RPMI8226 (cell line): ENCODE measurements at regions not wholly inside any gene's neighbourhood (a gene's known extent, or its start where the extent isn't known, plus 50 kb on each side); places are given as distances from the start of the nearest gene placed in this dataset.
"Not testable (repeated sequence)": the region's sequence is repeated elsewhere in the genome, so short reads cannot be mapped to it uniquely, and the experiment has no call there.

ENCODE experiments used
- DNase-seq: peaks from one replicate; pipeline ENCODE4 v3.0.0-alpha.2; 2015

DNA sequence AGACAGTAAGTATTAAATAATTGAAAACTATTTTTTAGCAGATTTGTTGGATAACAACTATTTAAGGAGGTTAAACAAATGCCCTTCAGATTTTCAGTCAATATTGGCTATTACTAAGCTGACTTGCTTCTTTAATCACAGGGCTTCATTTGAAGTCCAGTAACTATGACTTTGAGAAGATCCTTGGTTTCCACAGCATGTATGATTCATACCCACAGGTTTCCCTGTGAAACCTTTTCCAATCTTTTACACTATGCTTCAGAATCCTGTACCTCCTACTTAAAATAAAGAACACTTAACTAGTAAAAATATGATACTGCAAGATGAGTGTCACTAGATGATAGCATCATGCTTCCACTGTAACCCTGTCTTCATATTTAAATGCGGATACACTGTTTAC, 211.9 kb downstream of the SPATA31A1 start:
- DNase-seq, result not testable (repeated sequence)

DNA sequence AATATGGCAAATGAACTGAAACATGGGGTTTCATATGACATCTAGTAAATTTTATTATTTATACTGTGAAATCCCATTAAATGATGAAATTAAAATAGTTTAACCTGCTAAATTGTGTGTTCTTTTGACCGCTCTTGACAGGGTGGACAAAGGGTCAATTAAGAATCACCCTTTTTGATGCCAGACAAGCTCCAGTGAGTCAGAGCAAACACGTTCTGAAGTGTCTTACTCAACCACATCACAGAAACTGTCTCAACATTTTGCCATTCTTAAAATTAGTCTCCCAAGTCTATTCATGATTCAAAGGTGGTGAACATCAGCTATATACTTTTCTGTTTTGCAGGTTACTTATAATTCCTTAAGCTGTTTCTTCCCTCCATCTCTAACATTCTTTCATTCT, 213.4 kb downstream of the SPATA31A1 start:
- not testable (repeated sequence) for DNase-seq

DNA sequence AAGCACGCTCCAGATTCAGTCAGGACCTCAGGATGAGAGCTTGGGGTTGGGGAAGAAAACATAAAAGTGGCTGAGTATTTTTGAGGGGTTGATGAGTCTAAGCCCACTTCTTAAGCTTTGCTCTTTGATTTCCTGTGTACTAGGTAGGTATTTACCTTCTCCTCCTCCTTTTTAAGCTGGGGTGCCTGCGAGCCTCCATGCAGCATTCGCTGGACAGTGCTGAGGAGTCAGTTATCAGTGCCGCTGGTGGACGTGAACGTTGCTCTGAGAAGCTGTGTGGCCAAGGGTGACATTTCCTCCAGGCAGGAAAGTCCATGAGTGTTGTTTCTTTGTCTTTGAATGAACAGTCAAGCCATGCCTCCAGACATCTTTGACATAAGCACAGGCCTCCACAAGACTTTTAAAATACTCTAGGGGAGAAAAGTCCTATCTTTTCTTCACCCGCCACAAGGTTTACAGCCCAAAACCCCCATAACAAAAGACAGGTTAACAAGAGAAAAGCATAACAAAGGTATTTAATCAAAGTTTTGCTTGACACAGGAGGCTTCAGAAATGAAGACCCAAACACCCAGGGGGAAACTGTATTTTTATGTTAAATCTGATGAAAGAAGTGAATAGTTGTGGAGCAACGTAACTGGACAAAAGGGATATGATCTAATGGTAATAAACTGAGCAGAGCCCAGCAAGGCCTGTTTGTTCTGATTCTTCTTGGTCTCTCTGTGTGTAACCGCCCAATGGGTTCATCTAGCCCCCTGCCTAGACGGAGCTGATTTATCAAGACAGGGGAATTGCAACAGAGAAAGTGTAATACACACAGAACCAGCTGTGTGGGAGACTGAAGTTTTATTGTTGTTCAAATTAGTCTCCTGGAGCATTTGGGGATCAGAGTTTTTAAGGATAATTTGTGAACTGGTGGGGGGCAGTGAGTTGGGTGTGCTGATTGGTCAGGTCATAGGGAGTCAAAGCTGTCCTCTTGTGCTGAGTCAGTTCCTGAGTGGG, 217.9 kb downstream of the SPATA31A1 start:
- not testable (repeated sequence) for DNase-seq

DNA sequence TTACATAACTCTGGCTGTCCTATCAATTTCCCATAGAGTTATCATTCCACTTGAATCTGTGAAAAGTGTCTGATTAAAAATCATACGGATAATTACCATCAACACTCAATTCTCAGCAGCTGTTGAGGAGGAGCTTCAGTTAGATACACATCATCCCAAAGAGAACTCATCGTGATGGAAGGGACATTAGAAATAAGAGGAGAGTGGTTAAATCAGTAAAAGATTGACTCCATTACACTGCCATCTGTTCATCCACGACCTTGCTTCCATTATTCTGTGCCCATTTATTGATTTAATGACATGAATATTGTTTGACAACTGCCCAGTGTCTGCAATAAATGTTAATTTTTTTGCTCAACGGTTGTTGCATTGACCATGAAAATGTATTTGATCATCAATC, 223.5 kb downstream of the SPATA31A1 start:
- DNase-seq, result not testable (repeated sequence)

DNA sequence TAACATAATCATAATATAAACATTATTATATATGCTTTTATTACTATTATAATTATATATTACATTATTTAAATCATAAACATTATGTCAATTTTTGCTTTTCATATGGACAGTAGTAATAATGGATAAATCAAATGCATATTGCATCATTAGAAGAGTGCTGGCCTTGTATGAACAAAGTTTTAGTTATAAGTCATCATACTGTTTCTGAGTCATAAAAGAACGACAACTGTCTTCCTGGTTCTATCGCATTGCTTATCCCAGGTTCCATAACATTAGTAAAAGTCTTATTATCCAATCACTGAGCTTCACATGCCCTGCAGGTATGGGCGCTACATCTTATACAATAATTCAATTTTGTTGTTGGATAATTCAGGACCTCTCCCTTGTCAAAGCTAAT, 225.8 kb downstream of the SPATA31A1 start:
- not testable (repeated sequence) for DNase-seq

DNA sequence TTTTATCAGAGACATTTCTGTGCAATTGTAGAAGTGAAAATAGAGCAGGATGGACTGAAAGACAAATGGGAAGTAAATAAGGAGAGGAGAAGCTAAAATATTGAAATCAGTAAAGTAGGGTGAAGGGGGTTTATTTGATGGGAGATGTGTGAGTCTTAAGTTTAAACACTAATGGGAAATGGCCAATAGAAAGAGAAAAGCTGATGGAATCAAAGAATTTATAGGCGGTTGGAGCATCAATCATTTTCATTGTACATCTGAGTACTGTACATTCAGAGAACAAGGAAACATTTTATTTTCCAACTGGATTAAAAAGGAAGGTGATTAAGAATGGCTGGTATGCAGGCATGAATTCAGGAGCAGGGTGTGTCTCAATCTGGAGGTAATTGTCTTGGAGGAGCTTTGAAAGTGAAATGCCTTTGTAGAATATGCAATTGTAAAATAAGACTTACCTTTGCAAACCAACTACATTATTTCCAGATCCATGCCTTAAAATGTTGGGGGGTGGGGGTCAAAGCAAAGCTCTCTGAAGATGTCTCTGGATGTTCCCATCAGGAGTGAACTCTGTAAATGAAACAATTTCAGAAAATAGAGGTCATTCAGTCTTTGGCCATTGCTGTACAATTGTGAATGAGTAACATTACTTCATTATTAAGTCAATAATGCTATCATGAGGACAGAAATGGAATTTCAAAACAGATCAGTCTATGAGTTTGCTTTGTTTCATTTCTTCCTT, 227.4 kb downstream of the SPATA31A1 start:
- DNase-seq, result not testable (repeated sequence)

DNA sequence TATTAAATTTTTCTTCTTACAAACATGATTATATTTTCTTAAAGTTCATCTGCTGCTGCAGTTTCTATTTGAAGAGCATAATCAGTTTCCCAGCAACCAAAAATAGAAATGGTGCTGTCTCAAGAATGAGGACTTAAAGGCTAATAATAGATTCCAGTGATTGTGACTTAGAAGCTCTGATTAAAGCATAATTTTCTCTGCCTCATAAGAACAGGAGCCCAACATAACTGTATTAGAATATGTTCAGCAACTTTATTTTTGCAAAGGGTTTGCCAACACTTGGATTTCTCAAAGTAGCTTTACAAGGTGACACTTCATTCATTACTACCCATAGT, 227.9 kb downstream of the SPATA31A1 start:
- not testable (repeated sequence) for DNase-seq

DNA sequence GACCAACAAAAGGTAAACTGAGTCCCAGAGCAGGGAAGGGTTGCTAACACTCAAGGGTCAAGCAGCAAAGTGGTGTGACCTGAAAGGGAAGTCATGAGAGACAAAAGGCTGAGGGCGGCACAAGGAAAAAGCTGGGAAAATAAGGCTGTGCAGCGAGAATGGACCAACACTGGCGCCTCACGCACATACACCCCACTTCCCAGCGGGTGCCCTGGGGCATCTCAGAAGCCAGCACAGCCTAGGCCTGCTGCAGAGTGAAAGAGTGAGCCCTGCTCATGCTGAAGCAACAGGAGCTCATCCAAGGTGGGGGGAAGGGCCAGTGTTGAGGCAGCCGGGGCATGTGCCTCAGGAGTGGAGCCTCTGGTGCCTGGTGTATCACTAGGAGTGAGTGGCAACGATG, 229.8 kb downstream of the SPATA31A1 start:
- DNase-seq, result not testable (repeated sequence)

DNA sequence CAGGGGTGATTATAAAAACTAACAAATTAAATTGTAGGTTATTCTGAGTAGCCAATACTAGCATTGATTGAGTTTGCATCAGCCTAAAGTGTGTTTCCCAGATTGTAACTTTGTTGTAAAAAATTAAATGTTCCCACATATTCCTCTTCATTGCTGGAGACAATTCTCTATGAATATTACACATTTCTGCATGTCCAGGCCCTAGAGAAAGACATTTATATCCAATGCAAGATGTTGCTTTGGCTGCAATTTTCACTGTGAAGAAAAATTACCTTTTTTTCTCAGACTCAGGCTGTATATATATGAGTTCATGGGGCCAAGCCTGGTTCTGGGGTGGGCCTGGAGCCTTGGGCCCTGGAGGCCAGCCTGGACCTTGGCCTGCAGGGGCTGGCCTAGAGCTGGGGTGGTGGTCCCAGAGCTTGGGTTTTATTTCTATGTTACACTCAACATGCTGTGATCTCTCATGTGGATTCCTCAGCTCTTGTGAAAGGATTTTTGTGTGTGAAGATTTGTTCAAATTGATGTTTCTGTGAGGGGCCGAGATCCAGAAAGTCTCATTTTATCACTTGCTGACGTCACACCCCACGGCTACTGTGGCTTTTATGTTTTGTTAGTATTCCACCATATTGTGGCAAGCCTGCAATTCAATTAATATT, 232.5 kb downstream of the SPATA31A1 start:
- no peak for DNase-seq

DNA sequence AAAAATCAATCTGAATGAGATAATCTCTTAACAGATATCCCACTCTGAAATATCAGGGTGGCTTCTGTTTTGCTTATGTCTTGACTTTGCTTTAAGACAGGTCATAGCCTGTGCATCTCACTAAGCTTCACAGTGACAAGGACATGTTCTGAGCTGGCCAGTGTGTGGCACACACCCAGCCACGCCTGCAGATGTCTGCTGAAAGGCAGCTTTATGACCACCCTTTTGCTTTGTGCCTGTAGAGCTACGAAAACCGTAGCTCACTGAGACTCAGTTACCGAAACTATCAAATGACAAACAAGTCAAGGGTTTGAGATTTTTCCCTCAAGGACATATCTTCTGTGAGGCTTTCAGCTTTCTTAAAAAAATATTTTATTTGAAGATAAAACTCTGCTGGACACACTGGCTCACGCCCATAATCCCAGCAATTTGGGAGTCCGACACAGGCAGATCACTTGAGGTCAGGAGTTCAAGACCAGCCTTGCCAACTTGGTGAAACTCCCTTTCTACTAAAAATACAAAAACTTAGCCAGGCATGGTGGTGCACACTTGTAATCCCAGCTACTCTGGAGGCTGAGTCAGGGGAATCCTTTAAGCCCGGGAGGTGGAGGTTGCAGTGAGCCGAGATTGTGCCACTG, 233.2 kb downstream of the SPATA31A1 start:
- no peak for DNase-seq

DNA sequence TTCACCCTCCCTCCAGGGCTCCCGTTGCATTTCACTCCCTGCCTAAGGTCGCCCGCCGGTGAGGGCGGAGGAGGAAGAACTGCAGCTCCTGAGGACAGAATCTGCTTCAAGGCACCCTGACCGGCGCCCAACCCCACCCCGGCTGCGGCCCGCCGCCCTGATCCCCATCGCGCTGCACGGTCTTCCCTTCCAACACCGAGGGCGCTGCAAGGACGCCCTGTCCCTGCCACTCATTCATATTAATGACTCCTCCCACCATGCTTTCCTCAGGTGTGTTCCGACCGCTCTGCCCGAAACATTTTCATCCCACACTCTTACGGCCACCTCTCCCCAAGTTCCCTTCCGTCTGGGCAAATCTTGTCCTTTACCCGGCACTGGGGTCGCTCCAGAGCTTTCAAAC, 248.6 kb downstream of the SPATA31A1 start:
- not testable (repeated sequence) for DNase-seq

DNA sequence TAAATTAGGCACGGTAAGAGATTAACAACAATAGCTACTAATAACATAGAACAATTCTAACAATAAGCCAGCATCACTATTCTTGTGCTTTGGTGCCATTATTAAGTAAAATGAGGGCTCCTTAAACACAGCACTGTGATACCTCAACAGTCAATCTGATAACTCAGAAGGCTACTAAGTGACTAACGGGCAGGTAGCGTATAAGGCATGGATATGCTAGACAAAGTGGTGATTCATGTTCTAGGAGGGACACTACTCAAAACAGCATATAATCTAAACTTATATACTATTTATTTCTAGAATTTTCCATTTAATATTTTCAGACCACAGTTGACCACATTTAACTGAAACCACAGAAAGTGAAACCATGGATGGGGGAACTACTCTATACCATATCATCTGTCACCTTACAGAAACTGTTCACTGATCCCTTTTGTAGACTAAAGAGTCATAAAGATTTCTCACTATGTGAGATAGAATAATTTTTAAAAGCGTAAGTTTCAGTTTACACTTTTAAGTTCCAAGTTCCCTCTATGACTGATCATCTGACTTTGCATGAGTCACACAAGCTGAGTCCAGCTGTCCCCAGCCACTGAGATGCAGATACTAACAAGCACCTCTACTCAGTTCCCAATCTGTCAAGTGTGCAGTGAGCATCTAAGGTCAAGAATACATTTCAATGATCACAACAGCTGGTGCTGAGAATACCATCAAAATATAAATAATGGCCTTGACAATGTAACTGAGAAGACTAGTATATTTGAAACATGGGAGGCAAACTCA, 256.2 kb downstream of the SPATA31A1 start:
- DNase-seq, result not testable (repeated sequence)

DNA sequence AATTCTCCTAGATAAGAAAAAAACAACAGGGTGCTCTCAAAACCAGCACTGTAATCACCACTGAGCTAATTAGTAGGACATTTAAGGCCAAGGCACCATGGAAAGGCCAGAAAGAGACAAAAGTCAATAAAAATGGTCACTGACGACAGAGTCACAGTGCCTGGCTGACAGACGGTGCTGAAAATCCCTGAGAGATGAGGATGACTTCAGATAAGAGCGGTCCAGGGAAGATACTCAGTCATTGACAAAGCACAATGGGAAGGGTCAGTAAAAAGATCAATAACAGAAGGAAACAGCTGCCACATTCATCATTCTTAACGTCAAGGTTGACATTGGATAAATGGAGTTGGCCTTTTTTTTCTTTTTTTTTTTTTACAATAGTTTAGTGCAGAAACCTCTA, 261.0 kb downstream of the SPATA31A1 start:
- DNase-seq, result not testable (repeated sequence)

DNA sequence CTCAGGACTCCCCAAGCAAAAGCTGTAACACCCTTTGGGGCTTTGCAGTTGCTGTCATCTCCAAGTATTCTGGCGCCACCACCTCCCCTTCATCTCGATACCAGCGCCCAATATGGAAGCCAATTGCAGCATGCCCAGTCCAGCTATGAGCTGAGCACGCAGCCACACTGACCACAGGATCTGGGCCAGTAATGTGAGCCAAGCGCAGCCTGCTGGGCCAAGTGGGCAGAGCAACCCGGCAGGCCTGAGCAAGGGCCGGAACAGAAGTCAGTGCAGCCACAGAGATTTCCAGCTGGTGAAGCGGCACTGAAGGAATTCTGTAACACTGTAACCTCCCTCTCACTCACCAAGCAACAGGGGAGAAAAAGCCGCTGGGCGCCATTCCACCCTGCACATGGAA, 268.6 kb downstream of the SPATA31A1 start:
- not testable (repeated sequence) for DNase-seq

DNA sequence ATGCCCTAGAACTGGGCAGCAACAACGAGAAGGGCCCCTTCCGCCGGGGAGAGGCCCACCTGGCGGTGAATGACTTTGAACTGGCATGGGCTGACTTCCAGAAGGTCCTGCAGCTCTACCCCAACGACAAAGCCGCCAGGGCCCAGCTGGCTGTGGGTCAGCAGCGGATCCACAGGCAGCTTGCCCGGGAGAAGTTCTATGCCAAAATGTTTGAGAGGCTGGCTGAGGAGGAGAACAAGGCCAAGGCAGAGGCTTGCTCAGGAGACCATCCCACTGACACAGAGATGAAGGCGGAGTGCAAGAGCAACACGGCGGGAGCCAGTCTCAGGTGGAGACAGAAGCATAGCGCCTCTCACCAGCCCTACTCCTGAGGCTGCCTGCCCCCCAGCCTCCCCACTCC, 276.6 kb downstream of the SPATA31A1 start:
- DNase-seq, result not testable (repeated sequence)

DNA sequence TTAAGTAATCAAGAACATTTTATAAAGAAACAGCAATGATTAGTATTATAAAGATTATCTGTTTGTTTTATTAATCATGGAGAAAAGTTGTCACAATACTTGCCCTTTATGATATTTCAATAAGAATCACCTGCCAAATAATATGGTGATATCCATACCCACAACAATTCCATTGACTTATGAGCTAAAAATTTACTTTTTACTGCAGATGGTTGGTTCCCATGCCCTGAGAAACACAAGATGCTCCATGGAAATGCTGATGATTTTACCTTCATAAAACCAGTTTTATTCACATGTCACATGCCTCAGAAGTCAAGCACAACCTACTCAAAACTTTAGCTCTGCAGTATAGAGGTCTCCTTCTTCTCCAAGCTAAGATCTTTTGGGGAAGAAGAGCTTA, 293.6 kb downstream of the SPATA31A1 start:
- not testable (repeated sequence) for DNase-seq

DNA sequence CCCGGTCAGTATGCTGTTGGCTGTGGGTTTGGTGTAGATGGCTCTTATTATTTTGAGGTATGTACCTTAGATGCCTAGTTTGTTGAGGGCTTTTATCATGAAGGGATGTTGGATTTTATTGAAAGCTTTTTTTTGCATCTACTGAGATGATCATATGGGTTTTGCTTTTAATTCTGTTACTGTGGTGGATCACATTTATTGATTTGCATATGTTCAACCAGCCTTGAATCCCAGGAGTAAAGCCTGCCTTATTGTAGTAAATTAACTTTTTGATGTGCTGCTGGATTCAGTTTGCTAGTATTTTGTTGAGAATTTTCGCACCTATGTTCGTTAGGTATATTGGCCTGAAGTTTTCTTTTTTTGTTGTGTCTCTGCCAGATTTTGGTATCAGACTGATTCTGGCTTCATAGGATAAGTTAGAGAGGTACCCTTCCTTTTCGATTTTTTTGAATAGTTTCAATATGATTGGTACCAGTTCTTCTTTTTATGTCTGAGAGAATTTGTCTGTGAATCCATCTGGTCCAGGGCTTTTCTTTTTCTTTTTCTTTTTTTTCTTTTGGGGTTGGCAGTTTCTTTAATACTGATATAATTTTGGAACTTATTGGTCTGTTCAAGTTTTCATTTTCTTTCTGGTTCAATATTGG, 301.6 kb downstream of the SPATA31A1 start:
- DNase-seq, result not testable (repeated sequence)

DNA sequence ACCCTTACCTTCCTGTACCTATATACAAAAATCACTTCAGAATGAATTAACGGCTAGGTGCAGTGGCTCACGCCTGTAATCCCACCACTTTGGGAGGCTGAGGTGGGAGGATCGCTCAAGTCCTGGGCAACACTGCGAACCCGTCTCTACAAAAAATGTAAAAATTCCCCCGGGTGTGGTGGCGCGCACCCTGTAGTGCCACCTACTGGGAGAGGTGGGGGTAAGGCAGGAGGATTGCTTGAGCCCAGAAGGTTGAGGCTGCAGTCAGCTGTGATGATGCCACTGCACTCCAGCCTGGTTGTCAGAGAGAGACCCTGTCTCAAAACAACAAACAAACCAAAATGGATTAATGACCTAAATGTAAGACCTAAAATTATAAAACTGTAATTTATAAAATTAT, 307.6 kb downstream of the SPATA31A1 start:
- DNase-seq, result not testable (repeated sequence)

DNA sequence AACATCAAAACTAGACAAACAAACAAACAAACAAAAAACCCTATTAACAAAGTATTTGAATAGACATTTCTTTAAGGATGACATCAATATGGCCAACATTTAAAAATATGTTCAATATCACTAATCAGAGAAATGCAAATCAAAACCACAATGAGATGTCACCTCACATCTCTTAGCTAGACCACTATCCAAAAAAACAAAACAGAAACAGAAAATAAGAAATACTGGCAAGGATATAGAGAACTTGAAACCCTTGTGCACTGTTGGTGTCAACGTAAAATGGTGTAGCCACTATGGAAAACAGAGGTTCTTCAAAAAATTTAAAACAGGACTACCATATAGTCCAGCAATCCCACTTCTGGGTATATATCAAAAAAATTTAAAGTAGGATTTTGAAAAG, 308.2 kb downstream of the SPATA31A1 start:
- DNase-seq, result not testable (repeated sequence)

DNA sequence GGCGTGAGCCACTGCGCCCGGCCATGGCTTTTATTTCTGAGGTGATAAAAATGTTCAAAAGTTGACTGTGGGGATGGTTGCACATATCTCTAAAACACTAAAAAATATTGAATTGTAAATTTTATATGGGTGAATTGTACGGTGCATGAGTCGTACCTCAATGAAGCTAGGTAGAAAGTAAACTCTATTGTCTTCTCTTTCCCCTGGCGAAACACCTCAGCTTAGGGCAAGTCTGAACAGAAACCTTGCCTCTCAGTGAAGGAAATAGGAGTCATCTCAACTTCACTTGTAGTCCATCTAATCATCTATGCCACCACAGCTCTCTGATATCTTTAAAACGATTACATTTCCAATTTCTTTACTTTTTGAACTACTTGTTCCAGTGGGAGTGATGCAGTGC, 309.6 kb downstream of the SPATA31A1 start:
- not testable (repeated sequence) for DNase-seq

DNA sequence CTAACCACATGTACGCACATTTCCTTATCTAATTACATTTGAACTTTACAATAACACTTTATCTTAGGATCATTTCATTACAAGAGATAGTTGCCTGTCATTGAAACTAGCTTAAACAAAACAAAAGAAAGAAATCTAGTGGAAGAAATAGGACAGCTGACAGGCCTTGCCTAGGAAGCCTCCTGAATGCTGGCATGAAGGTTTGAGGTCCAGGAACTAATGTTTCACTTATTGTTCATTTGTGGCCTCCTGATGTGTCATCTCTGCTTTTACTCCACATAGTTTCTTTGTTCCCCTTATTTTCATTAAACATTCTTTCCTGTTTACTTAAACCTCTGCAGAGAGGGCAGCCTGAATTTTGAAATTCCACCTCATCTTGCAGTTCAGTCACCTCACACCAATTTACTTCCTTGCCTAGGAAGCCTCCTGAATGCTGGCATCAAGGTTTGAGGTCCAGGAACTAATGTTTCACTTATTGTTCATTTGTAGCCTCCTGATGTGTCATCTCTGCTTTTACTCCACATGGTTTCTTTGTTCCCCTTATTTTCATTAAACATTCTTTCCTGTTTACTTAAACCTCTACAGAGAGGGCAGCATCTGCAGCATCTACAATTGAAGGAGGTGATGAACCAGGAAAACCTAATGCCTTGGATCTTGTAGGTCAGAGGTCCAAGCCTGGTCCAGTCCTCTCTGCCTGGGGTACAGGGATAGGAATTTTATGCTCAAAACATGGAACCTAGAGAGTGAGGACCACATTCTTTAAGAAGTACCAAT, 319.2 kb downstream of the SPATA31A1 start:
- not testable (repeated sequence) for DNase-seq
